ENCODE measurements at regions not wholly inside any gene's neighbourhood (a gene's known extent, or its start where the extent isn't known, plus 50 kb on each side); places are given as distances from the start of the nearest gene placed in this dataset.

GRCh38 chr20:51335329-51335841, 207.1 kb downstream of the NFATC2 start:
- DNase-seq, result no peak

DNA sequence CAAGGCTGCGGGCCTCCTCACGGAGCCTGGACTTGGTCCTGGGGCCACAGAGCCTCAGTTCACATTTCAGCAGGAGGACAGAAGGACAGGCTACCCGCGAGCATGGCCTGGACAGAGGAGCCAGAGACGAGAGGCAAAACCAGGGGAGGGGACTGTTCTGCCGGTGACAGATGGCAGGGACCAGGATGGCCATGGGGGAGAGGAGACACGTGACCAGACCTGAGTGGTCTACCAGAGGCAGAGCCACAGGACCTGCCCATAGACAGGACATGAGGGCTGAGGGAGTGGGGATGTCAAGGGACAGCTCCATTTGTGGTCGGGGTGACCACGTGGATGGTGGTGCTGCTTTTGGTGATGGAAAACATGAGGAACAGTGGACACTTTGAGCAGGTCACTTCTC, 207.9 kb downstream of the NFATC2 start:
- no peak for DNase-seq

DNA sequence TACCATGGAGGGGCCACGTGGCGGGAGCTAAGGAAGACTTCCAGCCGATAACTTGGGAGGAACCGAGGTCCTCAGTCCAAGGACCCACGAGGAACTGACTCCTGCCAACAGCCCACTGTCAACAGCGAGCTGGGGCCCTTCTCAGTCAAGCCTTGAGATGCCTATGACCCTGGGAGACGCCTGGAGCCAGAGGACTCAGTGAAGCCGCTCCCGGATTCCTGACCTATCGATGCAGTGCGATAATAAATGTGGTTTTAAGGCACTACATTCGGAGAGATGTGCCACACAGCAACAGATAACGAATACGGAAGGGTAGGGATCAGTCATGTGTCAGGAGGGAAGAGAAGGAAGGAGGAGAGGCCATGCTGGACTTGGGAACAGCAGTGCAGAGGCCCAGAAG, 208.5 kb downstream of the NFATC2 start:
- no peak for DNase-seq

DNA sequence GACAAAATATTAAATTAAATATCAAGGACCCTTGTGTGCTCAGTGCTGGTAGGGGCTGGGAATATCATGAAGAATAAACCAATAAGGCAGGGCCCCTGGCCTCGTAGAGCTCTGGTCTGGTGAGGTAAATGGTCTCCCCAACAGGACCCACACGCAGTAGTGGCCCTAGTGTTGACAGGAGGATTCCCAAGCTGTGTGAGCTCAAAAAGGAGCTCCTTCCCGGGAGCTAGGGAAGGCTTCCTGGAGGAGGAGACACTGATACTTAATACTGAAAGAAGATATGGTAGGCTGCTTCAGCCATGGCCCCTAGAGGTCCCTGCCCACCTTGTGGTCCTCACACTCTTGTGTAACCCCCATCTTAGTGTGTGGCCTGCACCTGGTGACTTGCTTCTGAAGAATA, 209.1 kb downstream of the NFATC2 start:
- no peak for DNase-seq

DNA sequence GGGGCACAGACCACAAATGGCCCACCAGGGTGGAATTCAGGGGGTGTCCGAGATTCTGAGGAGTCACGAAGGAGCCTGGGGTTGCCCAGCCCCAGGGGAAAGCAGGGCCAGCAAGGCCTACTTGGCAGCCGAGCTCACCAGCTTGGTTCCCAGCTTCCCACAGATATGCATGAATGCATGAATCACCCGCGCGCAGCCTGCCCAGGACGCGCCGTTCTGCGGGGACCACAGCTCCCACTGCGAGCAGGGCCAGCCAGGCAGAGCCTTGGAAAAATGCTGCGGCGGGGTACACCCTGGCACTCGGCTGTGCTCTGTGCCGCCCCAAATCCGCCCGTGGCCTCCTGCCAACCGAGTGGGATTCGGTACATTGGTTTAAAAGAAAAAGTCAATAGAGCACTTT, 211.0 kb downstream of the NFATC2 start:
- no peak for DNase-seq

DNA sequence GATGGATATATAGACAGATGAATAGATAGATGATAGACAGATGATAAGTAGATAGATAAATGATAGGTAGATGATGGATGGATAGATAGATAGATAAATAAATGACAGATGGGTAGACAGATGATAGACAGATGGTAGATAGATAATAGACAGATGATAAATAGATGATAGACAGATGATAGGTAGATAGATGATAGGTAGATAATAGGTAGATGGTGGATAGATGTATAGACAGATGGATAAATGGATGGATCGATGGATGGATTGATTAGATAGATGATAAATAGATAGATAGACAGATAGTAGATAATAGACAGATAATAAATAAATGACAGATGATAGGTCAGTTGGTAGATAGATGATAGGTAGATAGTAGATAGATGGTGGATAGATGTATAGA, 212.7 kb downstream of the NFATC2 start:
- DNase-seq, result no peak

- no peak for DNase-seq
These were observed 215.2 kb downstream of the NFATC2 start for GRCh38 chr20:51327251-51327841.

GRCh38 chr20:51326201-51326819, 216.2 kb downstream of the NFATC2 start:
- no peak for DNase-seq

GRCh38 chr20:51322164-51322707, 220.3 kb downstream of the NFATC2 start:
- DNase-seq, result no peak

DNA sequence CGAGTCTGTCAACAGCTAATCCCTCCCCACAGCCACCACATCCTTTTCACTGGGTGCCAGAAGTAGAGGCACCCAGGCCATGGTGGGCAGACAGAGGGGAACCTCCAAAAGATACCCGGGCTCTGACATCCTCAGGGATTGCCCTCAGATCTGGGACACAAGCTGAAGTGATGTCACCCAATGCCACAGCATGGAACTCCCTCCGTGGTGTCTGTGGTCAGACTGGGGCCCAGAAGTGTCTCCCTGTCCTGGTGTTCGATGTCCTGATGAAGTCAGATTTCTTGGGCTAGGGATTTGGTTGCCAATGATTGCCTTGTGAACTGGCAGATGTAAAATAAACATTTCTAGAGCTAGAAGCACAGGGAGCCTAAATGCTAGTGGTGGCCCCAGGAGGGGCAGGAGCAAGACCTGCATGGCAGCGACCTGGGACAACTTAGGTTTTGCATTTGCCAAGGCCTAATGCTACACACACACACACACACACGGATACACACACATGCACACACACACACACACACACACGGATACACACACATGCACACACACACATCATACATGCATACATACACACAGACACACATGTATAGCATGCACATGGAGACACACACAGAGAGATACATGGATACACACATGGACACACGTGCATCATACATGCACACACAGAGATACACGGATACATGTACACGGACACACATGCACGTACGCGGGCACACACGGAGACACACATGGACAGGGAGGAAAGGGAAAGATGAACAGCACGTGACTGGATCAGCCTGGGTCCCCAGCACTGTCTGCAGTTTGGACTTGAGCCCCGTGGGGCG, 221.0 kb downstream of the NFATC2 start:
- no peak for DNase-seq

GRCh38 chr20:51319522-51319921, 223.0 kb downstream of the NFATC2 start:
- no peak for DNase-seq

DNA sequence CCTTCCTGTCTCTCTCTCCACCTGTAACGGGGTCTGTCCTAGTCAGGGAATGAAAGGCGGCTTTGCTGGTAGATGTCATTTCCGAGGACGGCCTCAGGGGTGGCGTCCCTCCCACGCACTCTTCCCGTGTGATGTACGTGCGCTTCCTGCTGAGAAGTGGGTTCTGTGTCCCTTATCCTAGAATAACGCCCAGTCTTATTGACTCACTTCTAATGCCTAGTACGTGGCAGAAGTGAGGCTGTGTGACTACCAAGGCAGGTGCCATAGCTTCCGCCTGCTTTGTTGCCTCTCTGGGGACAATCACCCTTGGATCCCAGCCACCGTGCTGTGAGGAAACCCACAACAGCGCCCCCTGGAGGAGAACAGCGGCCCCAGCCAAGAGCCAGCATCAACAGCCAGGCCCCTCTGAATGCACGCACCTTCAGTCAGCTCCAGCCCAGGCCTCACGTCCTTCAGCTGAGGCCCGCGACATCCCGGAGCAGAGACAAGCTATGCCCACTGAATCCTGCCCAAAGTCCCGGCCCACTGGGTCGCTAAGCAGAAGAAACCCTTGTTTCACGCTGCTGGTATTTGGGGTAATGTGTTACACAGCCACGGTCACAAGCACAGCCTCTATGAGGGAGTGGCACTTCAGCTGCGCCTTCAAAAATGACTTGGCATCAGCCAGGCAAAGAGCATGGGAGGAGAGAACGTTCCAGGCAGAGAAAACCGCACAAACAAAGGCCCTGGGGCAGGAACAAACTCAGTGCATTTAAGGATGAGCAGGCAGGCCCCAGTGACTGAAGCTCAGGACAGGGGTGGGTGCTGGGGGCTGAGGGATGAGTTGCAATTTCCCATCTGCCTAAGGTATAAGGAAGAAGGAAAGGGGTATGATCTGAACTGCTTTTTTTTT, 224.2 kb downstream of the NFATC2 start:
- DNase-seq, result no peak

DNA sequence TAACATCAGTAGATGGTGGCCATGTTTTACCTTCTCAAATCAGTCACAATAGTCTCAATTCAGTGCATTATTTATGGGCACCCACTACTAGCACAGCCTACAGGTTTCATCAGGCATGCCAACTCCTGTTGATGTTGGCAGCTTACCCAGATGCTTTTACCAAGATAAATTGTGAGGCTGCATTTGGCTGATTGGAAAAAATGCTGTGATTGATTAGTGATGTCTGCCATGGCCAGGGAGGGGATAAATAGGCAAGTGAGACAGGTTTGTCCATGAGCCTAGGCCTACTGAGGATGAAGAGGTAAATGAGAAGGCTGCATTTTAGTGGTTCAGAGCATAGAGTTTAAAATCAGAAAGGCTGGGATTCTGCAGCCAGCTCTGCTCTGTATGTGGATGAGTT, 227.1 kb downstream of the NFATC2 start:
- DNase-seq, result no peak

DNA sequence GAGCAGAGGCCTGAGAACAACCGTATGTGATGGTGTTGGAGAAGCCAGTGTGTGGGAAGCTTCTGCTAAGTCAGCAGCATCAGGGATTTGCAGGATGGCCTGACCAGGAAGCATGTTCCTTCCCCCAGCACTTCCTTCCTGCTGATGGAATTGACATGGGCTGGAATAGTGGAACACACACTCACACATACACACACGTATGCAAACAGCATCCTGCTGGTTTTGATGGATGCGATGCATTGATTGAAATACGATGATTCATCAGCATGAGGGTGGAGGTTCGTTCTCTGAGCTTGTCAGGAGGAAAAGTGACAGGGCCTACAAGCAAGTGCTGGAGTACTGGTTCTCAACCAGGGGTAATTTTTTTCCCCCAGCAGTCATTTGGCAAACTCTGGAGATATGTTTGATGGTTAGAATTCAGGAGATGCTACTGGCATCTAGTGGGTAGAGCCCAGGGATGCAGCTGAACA, 229.1 kb downstream of the NFATC2 start:
- DNase-seq, result no peak

DNA sequence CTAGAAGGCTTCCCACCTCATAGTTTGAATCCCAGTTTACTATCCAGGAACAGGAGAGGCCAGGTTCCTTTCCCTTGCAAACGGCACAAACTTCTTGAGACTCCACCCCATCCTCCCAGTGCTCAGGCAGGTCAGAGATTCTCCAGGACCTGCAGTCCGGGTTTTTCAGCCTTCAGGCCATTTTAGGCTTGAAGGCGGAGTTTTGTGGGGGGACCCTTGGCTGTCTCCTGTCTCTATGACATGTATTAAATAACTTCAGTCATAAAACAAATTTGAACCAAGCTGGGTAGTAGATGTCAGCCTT, 230.1 kb downstream of the NFATC2 start:
- DNase-seq, result no peak

DNA sequence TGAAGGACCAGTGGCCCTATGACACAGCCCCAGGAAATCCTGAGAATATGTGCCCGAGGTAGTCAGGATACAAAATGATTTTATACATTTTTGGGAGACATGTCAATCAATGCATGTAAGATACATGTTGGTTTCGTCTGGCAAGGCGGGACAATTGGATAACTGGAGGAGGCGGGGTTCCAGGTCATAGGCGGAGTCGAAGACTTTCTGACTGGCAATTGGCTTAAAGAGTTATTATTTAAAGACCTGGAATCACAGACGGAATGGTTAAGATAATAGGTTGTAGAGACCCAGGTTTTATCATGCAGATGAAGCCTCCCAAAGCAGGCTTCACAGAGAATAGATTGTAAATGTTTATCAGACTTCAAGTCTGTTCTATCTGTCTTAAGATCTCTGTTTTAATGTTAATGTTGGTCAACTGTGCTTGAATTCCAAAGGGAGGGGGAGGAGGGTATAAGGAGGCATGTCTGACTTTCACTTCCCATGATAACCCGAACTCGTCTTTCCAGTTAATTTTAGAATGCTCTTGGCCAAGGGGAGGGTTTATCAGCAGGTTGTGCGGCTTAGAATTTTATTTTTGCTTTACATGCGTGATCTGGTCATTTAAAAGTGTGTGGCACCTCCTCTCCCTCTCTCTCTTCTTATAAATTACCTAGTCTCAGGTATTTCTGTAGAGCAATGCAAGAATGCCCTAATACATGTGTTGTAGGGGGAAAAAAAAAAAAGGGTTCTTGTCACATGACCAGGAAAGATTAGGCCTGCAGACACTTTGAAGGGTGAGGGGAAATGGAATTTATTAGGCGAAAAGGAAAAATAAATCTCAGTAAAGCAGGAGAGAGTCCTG, 230.7 kb downstream of the NFATC2 start:
- no peak for DNase-seq

GRCh38 chr20:51310216-51310615, 232.3 kb downstream of the NFATC2 start:
- DNase-seq, result no peak

DNA sequence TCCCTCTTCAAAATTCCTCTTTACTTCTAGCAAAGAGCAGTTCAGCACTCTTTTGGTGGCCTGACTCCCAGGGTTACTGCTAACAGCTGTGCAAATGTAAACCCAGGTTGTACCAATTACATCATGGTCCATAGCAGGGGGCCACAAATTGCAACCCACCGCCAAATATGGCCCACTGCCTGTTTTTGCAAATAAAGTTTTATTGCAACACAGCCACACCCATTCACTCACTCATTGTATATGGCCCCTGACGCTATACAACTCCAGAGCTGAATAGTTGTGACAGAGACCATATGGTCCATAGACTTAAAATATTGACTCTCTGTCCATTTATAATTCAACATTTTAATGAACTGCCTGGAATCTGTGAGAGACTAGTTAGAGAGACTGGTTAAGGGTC, 233.4 kb downstream of the NFATC2 start:
- DNase-seq, result no peak

DNA sequence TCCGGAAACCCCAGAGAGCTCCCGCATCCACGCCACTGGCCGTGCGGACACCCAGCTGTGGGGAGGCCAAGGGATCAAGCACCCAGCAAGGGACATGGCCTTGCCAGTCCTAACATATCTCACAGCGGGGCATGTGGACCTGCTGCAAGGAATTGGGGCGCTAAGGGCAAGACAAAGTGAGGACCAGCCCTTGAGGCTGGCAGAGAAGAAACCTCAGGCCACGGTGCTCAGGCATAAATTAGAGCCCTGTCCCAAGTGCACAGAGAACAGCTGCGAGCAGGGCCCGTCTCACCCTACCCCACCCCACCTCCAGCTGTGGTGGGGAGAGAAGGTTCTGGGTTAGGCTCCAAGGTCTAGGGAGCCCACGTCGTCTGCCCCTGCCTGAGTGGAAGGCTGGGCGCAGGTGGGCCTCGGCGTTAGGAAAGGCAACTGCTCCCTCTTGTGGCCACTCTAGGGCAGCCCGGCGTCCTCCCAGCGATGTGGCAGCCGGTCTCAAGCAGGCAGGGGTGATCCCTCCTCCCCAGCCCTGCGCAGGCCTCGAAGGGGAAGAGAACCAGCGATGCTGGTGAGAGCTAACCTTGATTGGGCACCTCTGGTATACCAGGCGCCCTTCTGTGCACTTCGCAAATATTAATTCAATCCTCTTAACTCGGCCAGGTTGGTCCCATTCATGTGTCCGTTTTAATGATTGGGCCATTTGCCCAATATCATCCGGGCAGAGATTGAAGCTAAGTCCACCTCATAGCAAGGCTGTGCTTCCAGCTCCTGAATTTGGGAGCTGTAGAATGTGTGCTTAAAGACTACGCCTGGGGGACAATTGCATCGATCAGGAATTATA, 235.8 kb downstream of the NFATC2 start:
- peak; percentile 53 to 64 for DNase-seq

DNA sequence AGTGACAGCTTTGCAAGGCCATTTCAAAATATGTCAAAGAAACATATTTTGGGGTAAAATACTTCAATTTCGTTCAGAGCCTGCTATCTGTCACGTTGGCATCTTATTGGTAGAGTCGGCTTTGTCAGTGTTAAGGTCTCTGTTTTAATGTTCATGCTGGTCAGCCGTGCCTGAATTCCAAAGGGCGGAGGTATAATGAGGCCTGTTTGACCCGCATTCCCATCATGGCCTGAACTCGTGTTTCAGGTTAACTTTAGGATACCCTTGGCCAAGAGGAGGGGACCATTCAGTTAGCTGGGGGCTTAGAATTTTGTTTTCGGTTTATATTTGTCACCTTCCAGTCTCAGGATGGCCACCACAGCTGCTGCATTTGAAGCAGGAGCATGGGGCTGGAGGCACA, 236.4 kb downstream of the NFATC2 start:
- no peak for DNase-seq
